ENCODE measurements at regions not wholly inside any gene's neighbourhood (a gene's known extent, or its start where the extent isn't known, plus 50 kb on each side); places are given as distances from the start of the nearest gene placed in this dataset.

GRCh38 chr13:73988461-73988860 is 145.7 kb downstream of the KLF12 start:
- Histone ChIP-seq H3K9me3 (ENCODE audit: low read length) (no peaks in the 10 kb centered on the region), H3K27me3 (ENCODE audit: insufficient read depth, low read depth, low read length) (no peaks in the 10 kb centered on the region), H3F3A (ENCODE audit: insufficient read depth, low read length, poor library complexity, severe bottlenecking) (peaks cover 2% of the 10 kb centered on the region), H3K27ac (ENCODE audit: low read length) (no peak overlapping the region), H3K9ac (ENCODE audit: low read length) (no peak overlapping the region), H3K9me2 (ENCODE audit: insufficient read depth, low read length) (no peaks in the 10 kb centered on the region), H3K36me3 (ENCODE audit: insufficient read depth, low read length) (no peaks in the 10 kb centered on the region), H4K20me1 (ENCODE audit: insufficient read depth) (no peaks in the 10 kb centered on the region), H3K4me3 (ENCODE audit: low read length) (no peak overlapping the region), H3K4me2 (ENCODE audit: low read length) (no peak overlapping the region), H3K79me2 (replicated peaks; ENCODE audit: insufficient read depth, low read length) (peaks cover 15% of the 10 kb centered on the region), H2AFZ (ENCODE audit: low read depth, low read length) (no peak overlapping the region)
- TF ChIP-seq CTCF (IDR thresholded peaks at IDR 0.05; ENCODE audit: poor library complexity, severe bottlenecking) (no peak), EP300 (conservative IDR thresholded peaks at IDR 0.05; ENCODE audit: poor library complexity, severe bottlenecking) (no peak), REST (IDR thresholded peaks at IDR 0.05; ENCODE audit: borderline replicate concordance) (no peak)

GRCh38 chr13:73987618-73988017 is 146.6 kb downstream of the KLF12 start:
- TF ChIP-seq REST (IDR thresholded peaks at IDR 0.05; ENCODE audit: borderline replicate concordance) (no peak), EZH2 (IDR thresholded peaks at IDR 0.05; ENCODE audit: borderline replicate concordance, insufficient read depth, low read length, poor library complexity, severe bottlenecking) (no peak), SMC3 (conservative IDR thresholded peaks at IDR 0.05; ENCODE audit: poor library complexity) (no peak), CTCF (IDR thresholded peaks at IDR 0.05; ENCODE audit: poor library complexity, severe bottlenecking) (no peak), MXI1 (conservative IDR thresholded peaks at IDR 0.05; ENCODE audit: poor library complexity, severe bottlenecking) (no peak), TAF1 (IDR thresholded peaks at IDR 0.05; ENCODE audit: low read depth) (no peak), EP300 (conservative IDR thresholded peaks at IDR 0.05; ENCODE audit: poor library complexity, severe bottlenecking) (no peak), POLR2AphosphoS5 (IDR thresholded peaks at IDR 0.05) (no peak)
- Histone ChIP-seq H3K9ac (ENCODE audit: low read length) (no peak overlapping the region), H3K9me2 (ENCODE audit: insufficient read depth, low read length) (no peaks in the 10 kb centered on the region), H4K20me1 (ENCODE audit: insufficient read depth) (no peaks in the 10 kb centered on the region), H3F3A (ENCODE audit: insufficient read depth, low read length, poor library complexity, severe bottlenecking) (no peaks in the 10 kb centered on the region), H3K4me3 (ENCODE audit: low read length) (no peak overlapping the region), H3K27me3 (ENCODE audit: insufficient read depth, low read depth, low read length) (no peaks in the 10 kb centered on the region), H3K9me3 (ENCODE audit: low read length) (no peaks in the 10 kb centered on the region), H3K79me2 (replicated peaks; ENCODE audit: insufficient read depth, low read length) (peaks cover 15% of the 10 kb centered on the region), H2AFZ (ENCODE audit: low read depth, low read length) (no peak overlapping the region), H3K4me2 (ENCODE audit: low read length) (no peak overlapping the region), H3K27ac (ENCODE audit: low read length) (no peak overlapping the region), H3K36me3 (ENCODE audit: insufficient read depth, low read length) (no peaks in the 10 kb centered on the region)

Measured in neural cell (in vitro differentiated cells).